GM20000 (cell line): ENCODE measurements at regions not wholly inside any gene's neighbourhood (a gene's known extent, or its start where the extent isn't known, plus 50 kb on each side); places are given as distances from the start of the nearest gene placed in this dataset.
A peak's percentile ranks its signal among the peaks of the same experiment; 100 is the strongest.

Source experiments
- DNase-seq: peaks from one replicate; pipeline ENCODE4 v3.0.0; 2012; ENCODE audit warnings: low spot score
- CTCF ChIP-seq: IDR thresholded peaks from 2 replicates; pipeline ENCODE4 v1.5.1; 2012; ENCODE audit warnings: mild to moderate bottlenecking, control low read depth; ENCODE audit errors: extremely low read depth, missing control alignments

- DNase-seq: no peak
- no peak for TF ChIP-seq CTCF
Measured at GRCh38 chr3:152945556-152945955, 110.6 kb downstream of the P2RY1 start.

GRCh38 chr3:152957491-152957890 lies 122.6 kb downstream of the P2RY1 start:
- DNase-seq: no peak

GRCh38 chr3:152959307-152959706 lies 124.4 kb downstream of the P2RY1 start:
- DNase-seq: no peak
- no peak for TF ChIP-seq CTCF

More at GRCh38 chr3:152957491-152957890, 122.6 kb downstream of the P2RY1 start:
- TF ChIP-seq CTCF: no peak

- no peak for TF ChIP-seq CTCF
- no peak for DNase-seq
Measured at GRCh38 chr3:152960684-152961083, 125.8 kb downstream of the P2RY1 start.

- no peak for TF ChIP-seq CTCF
- peak; percentile 27 for DNase-seq
Measured at GRCh38 chr3:152961323-152961722, 126.4 kb downstream of the P2RY1 start.

GRCh38 chr3:152964911-152965609 lies 130.1 kb downstream of the P2RY1 start:
- TF ChIP-seq CTCF: no peak
- no peak for DNase-seq

- no peak for TF ChIP-seq CTCF
- DNase-seq: no peak
Measured at GRCh38 chr3:152968388-152969024, 133.6 kb downstream of the P2RY1 start.
